SK-N-SH (cell line): ENCODE measurements at regions not wholly inside any gene's neighbourhood (a gene's known extent, or its start where the extent isn't known, plus 50 kb on each side); places are given as distances from the start of the nearest gene placed in this dataset.

Experiments used
- CTCF ChIA-PET: fragments of 300-600, 350-600 bp; formaldehyde crosslinking; extraction: SDS; loops from one replicate; lab custom pipeline; 2021; lab: Yijun Ruan, JAX
- POLR2A ChIA-PET: fragments of 350-600 bp; sonication (Branson Sonifier 250); formaldehyde crosslinking; extraction: SDS; loops from one replicate; lab custom pipeline; 2020; ENCODE audit warnings: antibody characterized with exemption, inconsistent platforms; lab: Yijun Ruan, JAX
- DNase-seq: peaks from one replicate; pipeline ENCODE4 v3.0.0; 2012
- H2AFZ ChIP-seq: fragments of 200-600 bp; sonication (generic); 2 replicates; pipeline ENCODE4 v1.8.1; 2016; ENCODE audit warnings: antibody characterized with exemption, mild to moderate bottlenecking, low read depth
- H3F3A ChIP-seq: fragments of 200-600 bp; sonication (generic); replicated peaks from 2 replicates; pipeline ENCODE3; 2016; ENCODE audit warnings: antibody characterized with exemption, mild to moderate bottlenecking; ENCODE audit not compliant: insufficient read depth
- H3K27ac ChIP-seq, 2 experiments: fragments of 200-500 bp in 1 of 2; fragments of 200-600 bp in 1 of 2; sonication (Bioruptor generic) in 1 of 2; sonication (generic), shearing (Covaris generic) in 1 of 2; 2 replicates each; pipeline versions ENCODE4 v1.5.1 to v1.6.1; 2014 to 2016; ENCODE audit warnings: low read depth in 2 of 2, inconsistent platforms in 1 of 2, low read length in 1 of 2, mild to moderate bottlenecking in 1 of 2, mixed read lengths in 1 of 2
- H3K27me3 ChIP-seq: fragments of 200-600 bp; sonication (generic), shearing (Covaris generic); 2 replicates; pipeline ENCODE4 v1.6.1; 2016; ENCODE audit warnings: mixed run types; ENCODE audit not compliant: insufficient read depth
- H3K36me3 ChIP-seq, 2 experiments: fragments of 200-500 bp in 1 of 2; fragments of 200-600 bp in 1 of 2; sonication (Bioruptor generic) in 1 of 2; sonication (generic) in 1 of 2; replicated peaks in 1 of 2; 2 replicates each; pipeline versions ENCODE3 to v1.5.1; 2014 to 2016; ENCODE audit warnings: low read length in 1 of 2, mild to moderate bottlenecking in 1 of 2; ENCODE audit not compliant: insufficient read depth in 2 of 2, control insufficient read depth in 1 of 2
- H3K4me1 ChIP-seq, 2 experiments: fragments of 200-500 bp in 1 of 2; fragments of 200-600 bp in 1 of 2; sonication (Bioruptor generic) in 1 of 2; sonication (generic), shearing (Covaris generic) in 1 of 2; 2 replicates each; pipeline versions ENCODE4 v1.5.1 to v1.6.1; 2014 to 2016; ENCODE audit warnings: low read depth in 1 of 2, low read length in 1 of 2, mixed run types in 1 of 2; ENCODE audit not compliant: insufficient read depth in 2 of 2, control insufficient read depth in 1 of 2
- H3K4me2 ChIP-seq: fragments of 200-600 bp; sonication (generic), shearing (Covaris generic); 2 replicates; pipeline ENCODE4 v1.6.1; 2017; ENCODE audit warnings: mixed run types
- H3K4me3 ChIP-seq, 2 experiments: fragments of 200-500 bp in 1 of 2; fragments of 200-600 bp in 1 of 2; sonication (Bioruptor generic) in 1 of 2; sonication (generic), shearing (Covaris generic) in 1 of 2; 2 replicates each; pipeline versions ENCODE4 v1.5.1 to v1.8.1; 2014 to 2016; ENCODE audit warnings: low read depth in 2 of 2, inconsistent platforms in 1 of 2, low read length in 1 of 2, mild to moderate bottlenecking in 1 of 2, mixed read lengths in 1 of 2, moderate library complexity in 1 of 2
- H3K79me2 ChIP-seq: fragments of 200-600 bp; sonication (generic); 2 replicates; pipeline ENCODE4 v1.8.1; 2017; ENCODE audit warnings: mild to moderate bottlenecking; ENCODE audit not compliant: insufficient read depth
- H3K9ac ChIP-seq: fragments of 200-600 bp; sonication (generic); 2 replicates; pipeline ENCODE4 v1.6.1; 2017; ENCODE audit warnings: mixed run types
- H3K9me2 ChIP-seq: fragments of 200-600 bp; sonication (generic); 2 replicates; pipeline ENCODE4 v1.6.1; 2017; ENCODE audit warnings: mixed run types
- H3K9me3 ChIP-seq: fragments of 200-600 bp; sonication (generic); 2 replicates; pipeline ENCODE4 v1.6.1; 2017; ENCODE audit warnings: mixed run types, mild to moderate bottlenecking, moderate library complexity
- H4K20me1 ChIP-seq: fragments of 200-600 bp; sonication (generic); 2 replicates; pipeline ENCODE4 v1.6.1; 2017; ENCODE audit warnings: mild to moderate bottlenecking, mixed run types; ENCODE audit not compliant: insufficient read depth
- CHD2 ChIP-seq: fragments of 150-350 bp; IDR thresholded peaks from 2 replicates; pipeline ENCODE4 v1.6.1; 2018; ENCODE audit warnings: low read length; ENCODE audit not compliant: partially characterized antibody
- ELF1 ChIP-seq: IDR thresholded peaks from 2 replicates; pipeline ENCODE4 v1.4.0; 2012
- FOSL2 ChIP-seq: IDR thresholded peaks from 2 replicates; pipeline ENCODE4 v1.4.0; 2012; ENCODE audit warnings: low read depth, mild to moderate bottlenecking, moderate library complexity, borderline replicate concordance
- FOXJ3 ChIP-seq: sonication (generic); formaldehyde crosslinking; IDR thresholded peaks from 2 replicates; pipeline ENCODE4 v1.5.1; 2020; ENCODE audit warnings: mild to moderate bottlenecking, missing genetic modification reagents
- FOXM1 ChIP-seq: IDR thresholded peaks from 2 replicates; pipeline ENCODE4 v1.4.0; 2012; ENCODE audit warnings: low read depth, mild to moderate bottlenecking
- GABPA ChIP-seq: IDR thresholded peaks from 2 replicates; pipeline ENCODE4 v1.4.0; 2012; ENCODE audit warnings: low read depth, mild to moderate bottlenecking
- JUND ChIP-seq: IDR thresholded peaks from 2 replicates; pipeline ENCODE4 v1.4.0; 2012
- MEF2A ChIP-seq: IDR thresholded peaks from 2 replicates; pipeline ENCODE4 v1.4.0; 2012; ENCODE audit warnings: low read depth, borderline replicate concordance
- NFIC ChIP-seq: IDR thresholded peaks from 2 replicates; pipeline ENCODE4 v1.4.0; 2012; ENCODE audit warnings: borderline replicate concordance
- RAD21 ChIP-seq: IDR thresholded peaks from 2 replicates; pipeline ENCODE4 v1.6.1; 2012; ENCODE audit warnings: mild to moderate bottlenecking, low read length
- RFX5 ChIP-seq: IDR thresholded peaks from 2 replicates; pipeline ENCODE4 v1.6.1; 2012; ENCODE audit warnings: mild to moderate bottlenecking, improper control_type of control experiment, low read length
- RXRA ChIP-seq: IDR thresholded peaks from 2 replicates; pipeline ENCODE4 v1.4.0; 2012; ENCODE audit warnings: low read depth, mild to moderate bottlenecking, borderline replicate concordance
- SIN3A ChIP-seq: IDR thresholded peaks from 2 replicates; pipeline ENCODE4 v1.6.1; 2012; ENCODE audit warnings: low read depth, mild to moderate bottlenecking, low read length, moderate library complexity, borderline replicate concordance
- TAF1 ChIP-seq: IDR thresholded peaks from 2 replicates; pipeline ENCODE4 v1.6.1; 2012; ENCODE audit warnings: low read depth, mild to moderate bottlenecking, low read length, moderate library complexity, borderline replicate concordance
- TEAD4 ChIP-seq: IDR thresholded peaks from 2 replicates; pipeline ENCODE4 v1.4.0; 2012; ENCODE audit warnings: mild to moderate bottlenecking, borderline replicate concordance; ENCODE audit not compliant: insufficient read depth
- YY1 ChIP-seq: IDR thresholded peaks from 2 replicates; pipeline ENCODE4 v1.4.0; 2012; ENCODE audit warnings: low read depth, mild to moderate bottlenecking
- WGBS: methylation state at CpG from one replicate; pipeline ENCODE4 v1.1.6; 2017; ENCODE audit warnings: low lambda C conversion rate; 5-methylcytosine and 5-hydroxymethylcytosine counted together
- TF ChIP-seq, protein P1 (sequence below): IDR thresholded peaks from 2 replicates; pipeline ENCODE4 v1.4.0; 2012; ENCODE audit warnings: low read depth
- TF ChIP-seq, protein P2 (sequence below): IDR thresholded peaks from 2 replicates; pipeline ENCODE4 v1.6.1; 2012; ENCODE audit warnings: mild to moderate bottlenecking, low read depth, low read length, moderate library complexity
- TF ChIP-seq, protein P3 (sequence below): fragments of 150-350 bp; IDR thresholded peaks from 2 replicates; pipeline ENCODE4 v1.6.1; 2016; ENCODE audit warnings: mild to moderate bottlenecking, low read depth, low read length

DNA sequence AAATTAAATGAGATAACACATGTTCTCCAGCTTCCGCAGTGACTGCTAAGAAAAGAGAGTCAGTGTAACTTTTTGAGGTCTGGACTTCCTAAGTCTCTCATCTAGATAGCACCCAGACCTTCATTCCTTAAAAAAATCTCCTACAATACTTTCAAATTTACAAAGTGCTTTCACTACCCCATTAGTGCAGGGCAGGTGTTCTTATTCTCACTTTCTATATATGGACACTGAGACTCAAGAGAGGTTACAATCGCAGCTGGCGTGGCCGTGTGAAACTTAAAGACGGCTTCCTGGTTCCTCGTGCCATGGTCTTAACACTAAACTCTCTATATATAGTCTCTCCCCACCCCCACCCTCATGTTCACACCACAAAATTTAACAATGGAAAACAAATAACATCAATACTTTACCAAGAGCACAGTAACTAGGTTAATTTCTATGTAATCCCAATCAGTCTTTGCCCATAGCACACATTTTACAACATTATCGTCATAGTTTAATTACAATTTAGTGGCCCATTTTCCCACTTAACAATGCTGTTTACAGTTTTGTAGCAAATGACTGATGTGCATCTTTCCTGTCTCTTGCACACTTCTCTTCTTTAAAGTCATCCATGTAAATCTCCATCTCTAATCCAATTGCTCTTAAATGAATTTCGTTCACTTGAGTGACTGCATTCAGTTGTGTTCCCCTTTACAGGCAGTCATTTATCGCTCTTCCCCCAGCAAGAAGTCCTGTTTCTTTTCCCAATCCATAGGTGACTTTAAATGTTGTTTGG is 78.8 kb upstream of the ARID1B start:
- Histone ChIP-seq H3K4me2 (peak overlapping the region; percentile 37; the same call in 1 of the 2 replicates), H3K36me3 (no peaks in the 10 kb centered on the region), H3K27me3 (no peaks in the 10 kb centered on the region), H3K9me3 (no peaks in the 10 kb centered on the region), H2AFZ (0 out of 2 replicates have a peak overlapping the region, but pooled peaks have one; percentile 46), H3K4me1 (no peaks in the 10 kb centered on the region), H3K27ac (0 out of 4 replicates have a peak overlapping the region, but pooled peaks of 1 of the 2 experiments have one; percentile 41), H3F3A (peaks cover 9% of the 10 kb centered on the region), H4K20me1 (no peaks in the 10 kb centered on the region), H3K79me2 (no peaks in the 10 kb centered on the region), H3K9ac (no peak overlapping the region), H3K4me3 (no peak overlapping the region), H3K9me2 (no peaks in the 10 kb centered on the region)
- POLR2A ChIA-PET: no interaction called here
- TF ChIP-seq TEAD4 (no peak), MEF2A (no peak), TAF1 (no peak), SIN3A (no peak), RFX5 (no peak), YY1 (no peak), RAD21 (no peak), JUND (no peak), CHD2 (no peak), NFIC (no peak), FOSL2 (no peak), FOXM1 (no peak), RXRA (no peak), GABPA (no peak), ELF1 (no peak), FOXJ3 (CRISPR knock-in tag) (no peak)
- TF ChIP-seq, protein P1, sequence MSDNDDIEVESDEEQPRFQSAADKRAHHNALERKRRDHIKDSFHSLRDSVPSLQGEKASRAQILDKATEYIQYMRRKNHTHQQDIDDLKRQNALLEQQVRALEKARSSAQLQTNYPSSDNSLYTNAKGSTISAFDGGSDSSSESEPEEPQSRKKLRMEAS: no peak
- TF ChIP-seq, protein P2, sequence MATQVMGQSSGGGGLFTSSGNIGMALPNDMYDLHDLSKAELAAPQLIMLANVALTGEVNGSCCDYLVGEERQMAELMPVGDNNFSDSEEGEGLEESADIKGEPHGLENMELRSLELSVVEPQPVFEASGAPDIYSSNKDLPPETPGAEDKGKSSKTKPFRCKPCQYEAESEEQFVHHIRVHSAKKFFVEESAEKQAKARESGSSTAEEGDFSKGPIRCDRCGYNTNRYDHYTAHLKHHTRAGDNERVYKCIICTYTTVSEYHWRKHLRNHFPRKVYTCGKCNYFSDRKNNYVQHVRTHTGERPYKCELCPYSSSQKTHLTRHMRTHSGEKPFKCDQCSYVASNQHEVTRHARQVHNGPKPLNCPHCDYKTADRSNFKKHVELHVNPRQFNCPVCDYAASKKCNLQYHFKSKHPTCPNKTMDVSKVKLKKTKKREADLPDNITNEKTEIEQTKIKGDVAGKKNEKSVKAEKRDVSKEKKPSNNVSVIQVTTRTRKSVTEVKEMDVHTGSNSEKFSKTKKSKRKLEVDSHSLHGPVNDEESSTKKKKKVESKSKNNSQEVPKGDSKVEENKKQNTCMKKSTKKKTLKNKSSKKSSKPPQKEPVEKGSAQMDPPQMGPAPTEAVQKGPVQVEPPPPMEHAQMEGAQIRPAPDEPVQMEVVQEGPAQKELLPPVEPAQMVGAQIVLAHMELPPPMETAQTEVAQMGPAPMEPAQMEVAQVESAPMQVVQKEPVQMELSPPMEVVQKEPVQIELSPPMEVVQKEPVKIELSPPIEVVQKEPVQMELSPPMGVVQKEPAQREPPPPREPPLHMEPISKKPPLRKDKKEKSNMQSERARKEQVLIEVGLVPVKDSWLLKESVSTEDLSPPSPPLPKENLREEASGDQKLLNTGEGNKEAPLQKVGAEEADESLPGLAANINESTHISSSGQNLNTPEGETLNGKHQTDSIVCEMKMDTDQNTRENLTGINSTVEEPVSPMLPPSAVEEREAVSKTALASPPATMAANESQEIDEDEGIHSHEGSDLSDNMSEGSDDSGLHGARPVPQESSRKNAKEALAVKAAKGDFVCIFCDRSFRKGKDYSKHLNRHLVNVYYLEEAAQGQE: no peak
- TF ChIP-seq, protein P3, sequence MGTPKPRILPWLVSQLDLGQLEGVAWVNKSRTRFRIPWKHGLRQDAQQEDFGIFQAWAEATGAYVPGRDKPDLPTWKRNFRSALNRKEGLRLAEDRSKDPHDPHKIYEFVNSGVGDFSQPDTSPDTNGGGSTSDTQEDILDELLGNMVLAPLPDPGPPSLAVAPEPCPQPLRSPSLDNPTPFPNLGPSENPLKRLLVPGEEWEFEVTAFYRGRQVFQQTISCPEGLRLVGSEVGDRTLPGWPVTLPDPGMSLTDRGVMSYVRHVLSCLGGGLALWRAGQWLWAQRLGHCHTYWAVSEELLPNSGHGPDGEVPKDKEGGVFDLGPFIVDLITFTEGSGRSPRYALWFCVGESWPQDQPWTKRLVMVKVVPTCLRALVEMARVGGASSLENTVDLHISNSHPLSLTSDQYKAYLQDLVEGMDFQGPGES: no peak
- DNase-seq: no peak
- WGBS: 94% methylated on average over 9 of the region's 9 CpGs
- CTCF ChIA-PET: no interaction called here
